HG02763 (cell line): ENCODE measurements at regions not wholly inside any gene's neighbourhood (a gene's known extent, or its start where the extent isn't known, plus 50 kb on each side); places are given as distances from the start of the nearest gene placed in this dataset.

Source experiments
- ATAC-seq: cut with Tn5 transposase; IDR thresholded peaks from one replicate; pipeline ENCODE4 v1.9.1; 2021; ENCODE audit warnings: mild to moderate bottlenecking, moderate library complexity; ENCODE audit not compliant: unreplicated experiment

DNA sequence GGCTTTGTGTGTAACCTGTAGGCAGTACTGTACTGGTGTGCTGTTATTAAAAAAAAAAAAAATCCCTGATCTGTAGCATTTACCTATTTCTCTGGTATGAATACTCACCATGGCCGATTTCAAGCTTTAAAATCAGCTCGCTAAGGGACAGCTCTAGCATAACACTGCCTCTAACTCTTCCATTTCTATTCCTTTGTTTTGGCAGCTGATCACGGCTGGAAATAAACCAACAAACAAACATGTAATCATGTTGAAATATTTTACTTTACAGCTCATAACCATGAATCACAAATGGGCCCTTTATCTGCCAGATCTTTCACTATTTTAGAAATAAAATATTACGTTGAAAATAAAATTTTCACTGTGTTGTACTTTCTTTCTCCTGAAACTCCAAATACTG is 60.5 kb upstream of the IL15 start:
- no peak for ATAC-seq

DNA sequence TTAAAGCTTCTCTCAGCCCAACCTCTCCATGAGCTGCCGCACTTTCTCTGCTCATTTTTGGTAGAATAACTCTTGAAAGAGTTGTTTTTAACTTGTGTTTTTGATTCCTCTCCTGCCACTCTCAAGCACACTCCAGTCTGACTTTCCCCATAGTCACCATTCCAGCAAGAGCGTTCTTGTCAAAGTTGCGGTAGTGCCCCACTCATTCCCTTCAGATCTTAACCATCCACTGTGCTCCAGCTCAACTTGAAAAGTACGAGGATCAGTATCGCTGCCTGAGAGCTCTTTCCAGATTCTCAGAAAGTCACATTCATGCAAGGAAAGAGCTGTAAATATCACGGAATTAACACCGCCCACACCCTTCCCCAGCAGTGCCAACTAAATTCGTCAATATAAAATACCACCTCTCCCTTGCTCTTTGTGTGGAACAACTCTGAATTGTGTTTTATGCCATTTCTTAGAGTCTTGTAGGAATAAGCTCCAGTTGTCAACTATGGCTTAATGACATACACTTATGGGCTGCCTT is 59.7 kb upstream of the IL15 start:
- no peak for ATAC-seq

DNA sequence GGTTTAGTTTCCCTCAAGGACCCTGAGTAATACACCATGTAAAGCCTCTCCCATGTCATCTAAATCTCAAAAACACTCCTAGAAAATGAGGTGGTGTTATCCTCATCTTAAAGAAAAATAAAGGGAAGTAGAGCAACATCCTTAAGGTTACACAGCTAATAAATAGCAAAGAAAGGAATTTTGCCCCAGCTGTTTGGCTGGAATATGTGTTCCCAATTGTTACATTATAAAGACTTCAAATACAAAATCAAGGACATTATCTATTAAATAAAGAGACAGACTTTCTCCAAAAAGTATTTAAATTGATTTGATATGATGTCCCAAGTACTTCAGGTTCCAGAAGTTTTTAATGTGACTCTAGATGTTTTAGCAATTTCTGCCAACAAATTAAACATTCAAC is 57.9 kb upstream of the IL15 start:
- ATAC-seq = no peak

DNA sequence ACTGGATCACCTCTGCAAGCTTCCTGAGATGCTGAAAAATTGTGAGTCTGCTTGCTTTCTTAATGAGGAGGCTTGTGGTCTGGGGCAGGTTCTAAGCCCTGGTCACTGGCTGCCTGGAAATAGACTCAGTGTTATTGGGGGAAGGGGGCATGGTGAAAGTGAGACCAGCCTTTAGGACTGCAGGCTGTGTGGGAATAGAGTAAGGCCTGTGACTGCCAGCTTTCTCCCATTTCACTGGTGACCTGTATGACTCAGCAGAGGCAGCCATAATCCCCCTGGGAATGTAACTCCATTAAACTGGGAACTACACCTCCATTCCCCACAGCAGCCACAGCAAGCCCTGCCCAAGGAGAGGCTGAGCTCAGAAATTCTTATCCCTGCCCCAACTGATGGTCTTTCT is 55.9 kb upstream of the IL15 start:
- no peak for ATAC-seq
